GM23248 (cell line): ENCODE measurements at regions not wholly inside any gene's neighbourhood (a gene's known extent, or its start where the extent isn't known, plus 50 kb on each side); places are given as distances from the start of the nearest gene placed in this dataset.
"Not testable (repeated sequence)": the region's sequence is repeated elsewhere in the genome, so short reads cannot be mapped to it uniquely, and the experiment has no call there.

Experiments
- DNase-seq: peaks from one replicate; pipeline ENCODE4 v3.0.0-alpha.2; 2015
- H2AFZ ChIP-seq: fragments of 200-600 bp; sonication (generic); 2 replicates; pipeline ENCODE4 v1.6.1; 2016; ENCODE audit warnings: antibody characterized with exemption
- H3F3A ChIP-seq: fragments of 200-600 bp; sonication (generic); 2 replicates; pipeline ENCODE4 v1.6.1; 2016; ENCODE audit warnings: mild to moderate bottlenecking, antibody characterized with exemption, mixed run types; ENCODE audit not compliant: insufficient read depth
- H3K27ac ChIP-seq: fragments of 200-600 bp; sonication (generic); 2 replicates; pipeline ENCODE4 v1.5.1; 2016; ENCODE audit warnings: mild to moderate bottlenecking
- H3K27me3 ChIP-seq: fragments of 200-600 bp; sonication (generic); replicated peaks from 2 replicates; pipeline ENCODE4 v1.6.1; 2016; ENCODE audit warnings: mild to moderate bottlenecking; ENCODE audit not compliant: insufficient read depth
- H3K36me3 ChIP-seq: fragments of 200-600 bp; sonication (generic); 2 replicates; pipeline ENCODE4 v1.6.1; 2016; ENCODE audit warnings: low read depth, mild to moderate bottlenecking
- H3K4me1 ChIP-seq: fragments of 200-600 bp; sonication (generic); 2 replicates; pipeline ENCODE4 v1.6.1; 2016; ENCODE audit warnings: mild to moderate bottlenecking; ENCODE audit not compliant: insufficient read depth
- H3K4me2 ChIP-seq: fragments of 200-600 bp; sonication (generic); one replicate; pipeline ENCODE4 v1.6.1; 2016; ENCODE audit warnings: mild to moderate bottlenecking; ENCODE audit not compliant: unreplicated experiment
- H3K4me3 ChIP-seq: fragments of 200-600 bp; sonication (generic); 2 replicates; pipeline ENCODE4 v1.5.1; 2016; ENCODE audit warnings: mild to moderate bottlenecking
- H3K79me2 ChIP-seq: fragments of 200-600 bp; sonication (generic); 2 replicates; pipeline ENCODE4 v1.6.1; 2016; ENCODE audit warnings: mild to moderate bottlenecking; ENCODE audit not compliant: insufficient read depth
- H3K9ac ChIP-seq: fragments of 200-600 bp; sonication (generic); 2 replicates; pipeline ENCODE4 v1.6.1; 2016; ENCODE audit warnings: mild to moderate bottlenecking
- H3K9me2 ChIP-seq: fragments of 200-600 bp; sonication (generic); 2 replicates; pipeline ENCODE4 v1.6.1; 2016; ENCODE audit warnings: mixed run types, mild to moderate bottlenecking, moderate library complexity; ENCODE audit not compliant: insufficient read depth
- H3K9me3 ChIP-seq: fragments of 200-600 bp; sonication (generic); one replicate; pipeline ENCODE4 v1.6.1; 2017; ENCODE audit warnings: low read depth
- H4K20me1 ChIP-seq: fragments of 200-600 bp; sonication (generic); 2 replicates; pipeline ENCODE4 v1.6.0; 2016; ENCODE audit not compliant: insufficient read depth
- EZH2 ChIP-seq: fragments of 200-600 bp; sonication (generic); IDR thresholded peaks from 2 replicates; pipeline ENCODE4 v1.6.1; 2018; ENCODE audit warnings: antibody characterized with exemption, mild to moderate bottlenecking; ENCODE audit not compliant: insufficient read depth, poor library complexity, severe bottlenecking
- EZH2phosphoT487 ChIP-seq: fragments of 200-600 bp; sonication (generic); IDR thresholded peaks from 2 replicates; pipeline ENCODE4 v1.6.1; 2018; ENCODE audit warnings: antibody characterized with exemption, moderate library complexity, mild to moderate bottlenecking, low read depth; ENCODE audit not compliant: insufficient read depth
- WGBS, 2 experiments: methylation state at CpG; one replicate each; pipeline ENCODE4 v1.1.6; 2015 to 2017; ENCODE audit warnings: low lambda C conversion rate in 2 of 2, low coverage in 1 of 2; ENCODE audit errors: missing lambda C conversion rate in 2 of 2; 5-methylcytosine and 5-hydroxymethylcytosine counted together
- in situ Hi-C: fragments of 300-500 bp; cut with MboI; formaldehyde crosslinking; loops from 2 replicates; pipeline ENCODE4 v1.15.0; 2020

GRCh38 chr3:25844891-25845290 lies 55.0 kb downstream of the OXSM start:
- TF ChIP-seq EZH2phosphoT487, result no peak
- TF ChIP-seq EZH2, result no peak
- Histone ChIP-seq H3K27ac (no peak overlapping the region), H3K27me3 (no peaks in the 10 kb centered on the region), H2AFZ (no peak overlapping the region), H3K4me3 (no peak overlapping the region), H3K9me3 (no peaks in the 10 kb centered on the region), H4K20me1 (no peaks in the 10 kb centered on the region), H3K79me2 (no peaks in the 10 kb centered on the region), H3K9me2 (no peaks in the 10 kb centered on the region), H3K9ac (no peak overlapping the region), H3K4me2 (no peak overlapping the region), H3F3A (no peaks in the 10 kb centered on the region), H3K4me1 (no peaks in the 10 kb centered on the region), H3K36me3 (no peaks in the 10 kb centered on the region)
- in situ Hi-C loops, result no loop called here
- 0% methylated on average over 1 of the region's 1 CpG for WGBS, 2 experiments
- DNase-seq, result no peak

- Histone ChIP-seq H3K4me1 (no peaks in the 10 kb centered on the region), H3K9me2 (no peaks in the 10 kb centered on the region), H3K27ac (no peak overlapping the region), H3F3A (no peaks in the 10 kb centered on the region), H3K4me3 (no peak overlapping the region), H4K20me1 (no peaks in the 10 kb centered on the region), H2AFZ (no peak overlapping the region), H3K36me3 (no peaks in the 10 kb centered on the region), H3K9ac (no peak overlapping the region), H3K27me3 (no peaks in the 10 kb centered on the region), H3K4me2 (no peak overlapping the region), H3K9me3 (no peaks in the 10 kb centered on the region), H3K79me2 (no peaks in the 10 kb centered on the region)
- in situ Hi-C loops, result no loop called here
- DNase-seq, result no peak
- no peak for TF ChIP-seq EZH2phosphoT487
- no peak for TF ChIP-seq EZH2
- WGBS, 2 experiments, result 65 to 81% methylated on average over 1 of the region's 1 CpG
These were observed 56.4 kb downstream of the OXSM start for GRCh38 chr3:25846282-25846681.

- H3K9ac ChIP-seq, result no peak overlapping the region
- H3K9me2 ChIP-seq, result no peaks in the 10 kb centered on the region
- peaks cover 6% of the 10 kb centered on the region; the same call in 1 of the 2 replicates for H3F3A ChIP-seq
- DNase-seq, result no peak
- H3K4me1 ChIP-seq, result peaks cover 1% of the 10 kb centered on the region
- 80 to 84% methylated on average over 6 of the region's 6 CpGs for WGBS, 2 experiments
- no peak overlapping the region for H3K27ac ChIP-seq
- no peaks in the 10 kb centered on the region for H3K9me3 ChIP-seq
- no peak overlapping the region for H3K4me2 ChIP-seq
- in situ Hi-C loops, result no loop called here
- no peaks in the 10 kb centered on the region for H3K27me3 ChIP-seq
- H3K79me2 ChIP-seq, result no peaks in the 10 kb centered on the region
- no peak overlapping the region for H3K4me3 ChIP-seq
- H3K36me3 ChIP-seq, result no peaks in the 10 kb centered on the region
- no peak for TF ChIP-seq EZH2
- no peaks in the 10 kb centered on the region for H4K20me1 ChIP-seq
- peak overlapping the region; percentile 28; the same call in 1 of the 2 replicates for H2AFZ ChIP-seq
These were observed 59.2 kb downstream of the OXSM start for GRCh38 chr3:25849091-25849490.

GRCh38 chr3:25849641-25850385 lies 59.9 kb downstream of the OXSM start:
- Histone ChIP-seq H3K27ac (no peak overlapping the region), H3K36me3 (no peaks in the 10 kb centered on the region), H3K4me2 (no peak overlapping the region), H3K79me2 (no peaks in the 10 kb centered on the region), H3K9me3 (no peaks in the 10 kb centered on the region), H3K4me1 (peaks cover 9% of the 10 kb centered on the region), H3K9ac (no peak overlapping the region), H3K9me2 (no peaks in the 10 kb centered on the region), H3F3A (peaks cover 13% of the 10 kb centered on the region; the same call in 1 of the 2 replicates), H2AFZ (peak overlapping the region; percentile 28; the same call in 1 of the 2 replicates), H4K20me1 (no peaks in the 10 kb centered on the region), H3K4me3 (no peak overlapping the region), H3K27me3 (no peaks in the 10 kb centered on the region)
- DNase-seq, result peak; percentile 61
- no peak for TF ChIP-seq EZH2
- no peak for TF ChIP-seq EZH2phosphoT487
- WGBS, 2 experiments, result 84 to 89% methylated on average over 7 of the region's 7 CpGs
- in situ Hi-C loops, result no loop called here

- H2AFZ ChIP-seq, H3K9me3 ChIP-seq, H4K20me1 ChIP-seq, in situ Hi-C loops, H3K4me2 ChIP-seq, H3K9ac ChIP-seq, H3K27ac ChIP-seq, DNase-seq, H3K36me3 ChIP-seq, H3K4me3 ChIP-seq, H3K27me3 ChIP-seq, H3K79me2 ChIP-seq, H3K9me2 ChIP-seq: not testable (repeated sequence)
- 85 to 88% methylated on average over 12 to 21 of the region's 21 CpGs for WGBS, 2 experiments
- peaks cover 11% of the 10 kb centered on the region for H3K4me1 ChIP-seq
- H3F3A ChIP-seq, result peaks cover 14% of the 10 kb centered on the region; the same call in 1 of the 2 replicates
These were observed 61.9 kb downstream of the OXSM start for GRCh38 chr3:25851693-25852259.
